ENCODE measurements at regions not wholly inside any gene's neighbourhood (a gene's known extent, or its start where the extent isn't known, plus 50 kb on each side); places are given as distances from the start of the nearest gene placed in this dataset.

- TF ChIP-seq CTCF (conservative IDR thresholded peaks at IDR 0.05; ENCODE audit: low read length) = no peak
- TF ChIP-seq EZH2phosphoT487 (IDR thresholded peaks at IDR 0.05; ENCODE audit: borderline replicate concordance) = no peak
Measured at GRCh38 chr13:70747262-70747661, 639.0 kb upstream of the KLHL1 start.

All from Loucy (cell line).